Uterus (tissue), 2 donors: ENCODE measurements at regions not wholly inside any gene's neighbourhood (a gene's known extent, or its start where the extent isn't known, plus 50 kb on each side); places are given as distances from the start of the nearest gene placed in this dataset.
"Not testable (repeated sequence)": the region's sequence is repeated elsewhere in the genome, so short reads cannot be mapped to it uniquely, and the experiment has no call there.

ENCODE experiments used
- POLR2A ChIP-seq, 2 donors: fragments of 450-650 bp; IDR thresholded peaks; one replicate each; pipeline ENCODE4 v1.6.1; 2016; ENCODE audit warnings: antibody characterized with exemption in 2 of 2, mild to moderate bottlenecking in 1 of 2, moderate library complexity in 1 of 2
- TF ChIP-seq, protein P1 (sequence below), 4 experiments: fragments of 200-600 bp in 2 of 4; fragments of 450-650 bp in 2 of 4; sonication (generic) in 2 of 4; IDR thresholded peaks; one replicate each; pipeline ENCODE4 v1.5.1; 2016 to 2019; ENCODE audit warnings: antibody characterized with exemption in 4 of 4, mild to moderate bottlenecking in 2 of 4, moderate library complexity in 1 of 4

DNA sequence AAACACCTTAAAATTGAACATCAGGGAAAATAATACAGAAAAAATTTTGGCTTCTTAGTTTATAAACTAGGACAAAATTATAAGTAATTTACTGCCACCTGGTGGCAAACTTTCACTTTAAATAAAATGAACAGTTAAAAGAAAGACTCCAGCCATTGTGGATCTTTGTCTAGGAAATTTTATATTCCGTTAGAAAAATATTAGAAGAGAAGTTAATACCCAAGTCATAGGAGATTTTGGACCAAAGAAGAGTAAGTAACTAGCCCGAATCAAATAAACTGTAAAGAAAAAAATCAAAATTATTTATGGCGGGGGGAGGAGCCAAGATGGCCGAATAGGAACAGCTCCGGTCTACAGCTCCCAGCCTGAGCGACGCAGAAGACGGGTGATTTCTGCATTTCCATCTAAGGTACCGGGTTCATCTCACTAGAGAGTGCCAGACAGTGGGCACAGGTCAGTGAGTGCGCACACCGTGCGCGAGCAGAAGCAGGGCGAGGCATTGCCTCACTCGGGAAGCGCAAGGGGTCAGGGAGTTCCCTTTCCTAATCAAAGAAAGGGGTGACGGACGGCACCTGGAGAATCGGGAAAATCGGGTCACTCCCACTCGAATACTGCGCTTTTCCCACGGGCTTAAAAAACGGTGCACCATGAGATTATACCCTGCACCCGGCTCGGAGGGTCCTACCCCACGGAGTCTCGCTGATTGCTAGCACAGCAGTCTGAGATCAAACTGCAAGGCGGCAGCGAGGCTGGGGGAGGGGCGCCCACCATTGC, 73.4 kb upstream of the SCIN start:
- TF ChIP-seq, protein P1, sequence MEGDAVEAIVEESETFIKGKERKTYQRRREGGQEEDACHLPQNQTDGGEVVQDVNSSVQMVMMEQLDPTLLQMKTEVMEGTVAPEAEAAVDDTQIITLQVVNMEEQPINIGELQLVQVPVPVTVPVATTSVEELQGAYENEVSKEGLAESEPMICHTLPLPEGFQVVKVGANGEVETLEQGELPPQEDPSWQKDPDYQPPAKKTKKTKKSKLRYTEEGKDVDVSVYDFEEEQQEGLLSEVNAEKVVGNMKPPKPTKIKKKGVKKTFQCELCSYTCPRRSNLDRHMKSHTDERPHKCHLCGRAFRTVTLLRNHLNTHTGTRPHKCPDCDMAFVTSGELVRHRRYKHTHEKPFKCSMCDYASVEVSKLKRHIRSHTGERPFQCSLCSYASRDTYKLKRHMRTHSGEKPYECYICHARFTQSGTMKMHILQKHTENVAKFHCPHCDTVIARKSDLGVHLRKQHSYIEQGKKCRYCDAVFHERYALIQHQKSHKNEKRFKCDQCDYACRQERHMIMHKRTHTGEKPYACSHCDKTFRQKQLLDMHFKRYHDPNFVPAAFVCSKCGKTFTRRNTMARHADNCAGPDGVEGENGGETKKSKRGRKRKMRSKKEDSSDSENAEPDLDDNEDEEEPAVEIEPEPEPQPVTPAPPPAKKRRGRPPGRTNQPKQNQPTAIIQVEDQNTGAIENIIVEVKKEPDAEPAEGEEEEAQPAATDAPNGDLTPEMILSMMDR (IDR thresholded peaks at IDR 0.05), result peak in 2 of 4 experiments; percentile 14 to 19
- TF ChIP-seq POLR2A (IDR thresholded peaks at IDR 0.05), result not testable (repeated sequence)
